Glutamatergic neuron (in vitro differentiated cells): ENCODE measurements at regions not wholly inside any gene's neighbourhood (a gene's known extent, or its start where the extent isn't known, plus 50 kb on each side); places are given as distances from the start of the nearest gene placed in this dataset.

Source experiments
- DNase-seq: peaks from one replicate; pipeline ENCODE4 v3.0.0; 2022
- H3K27ac Mint-ChIP-seq: one replicate; pipeline ENCODE4 v1.8.0; 2020; ENCODE audit warnings: mild to moderate bottlenecking, mixed read lengths, inconsistent platforms; ENCODE audit not compliant: unreplicated experiment
- H3K27me3 Mint-ChIP-seq: one replicate; pipeline ENCODE4 v1.8.0; 2020; ENCODE audit warnings: mild to moderate bottlenecking, moderate library complexity, mixed read lengths, inconsistent platforms; ENCODE audit not compliant: unreplicated experiment
- H3K36me3 Mint-ChIP-seq: one replicate; pipeline ENCODE4 v1.8.0; 2020; ENCODE audit warnings: mild to moderate bottlenecking, mixed read lengths, inconsistent platforms; ENCODE audit not compliant: unreplicated experiment
- H3K4me1 Mint-ChIP-seq: one replicate; pipeline ENCODE4 v1.8.0; 2020; ENCODE audit warnings: mild to moderate bottlenecking, low read depth, mixed read lengths, inconsistent platforms; ENCODE audit not compliant: unreplicated experiment
- H3K4me3 Mint-ChIP-seq: one replicate; pipeline ENCODE4 v1.8.0; 2020; ENCODE audit warnings: mild to moderate bottlenecking, mixed read lengths, inconsistent platforms; ENCODE audit not compliant: unreplicated experiment
- H3K9me3 Mint-ChIP-seq: one replicate; pipeline ENCODE4 v1.8.0; 2020; ENCODE audit warnings: mild to moderate bottlenecking, moderate library complexity, mixed read lengths, inconsistent platforms; ENCODE audit not compliant: unreplicated experiment
- CTCF ChIP-seq: fragments of 200-600 bp; sonication (generic); IDR thresholded peaks from one replicate; pipeline ENCODE4 v1.5.0; 2021; ENCODE audit not compliant: partially characterized antibody, unreplicated experiment

GRCh38 chr4:126592088-126592487 lies 1040.7 kb upstream of the INTU start:
- no peak overlapping the region for H3K4me3 Mint-ChIP-seq
- H3K27ac Mint-ChIP-seq = no peak overlapping the region
- TF ChIP-seq CTCF = peak; percentile 75
- H3K4me1 Mint-ChIP-seq = no peaks in the 10 kb centered on the region
- no peaks in the 10 kb centered on the region for H3K36me3 Mint-ChIP-seq
- H3K9me3 Mint-ChIP-seq = no peaks in the 10 kb centered on the region
- no peak for DNase-seq
- peaks cover 3% of the 10 kb centered on the region for H3K27me3 Mint-ChIP-seq

- Mint-ChIP-seq H3K27me3 (no peaks in the 10 kb centered on the region), H3K36me3 (no peaks in the 10 kb centered on the region), H3K27ac (no peak overlapping the region), H3K4me1 (no peaks in the 10 kb centered on the region), H3K4me3 (no peak overlapping the region), H3K9me3 (no peaks in the 10 kb centered on the region)
- no peak for DNase-seq
- TF ChIP-seq CTCF = no peak
Measured at GRCh38 chr4:126593626-126594025, 1039.1 kb upstream of the INTU start.

GRCh38 chr4:126595643-126596042 lies 1037.1 kb upstream of the INTU start:
- no peaks in the 10 kb centered on the region for H3K36me3 Mint-ChIP-seq
- H3K4me3 Mint-ChIP-seq = no peak overlapping the region
- H3K4me1 Mint-ChIP-seq = no peaks in the 10 kb centered on the region
- no peak for DNase-seq
- H3K9me3 Mint-ChIP-seq = no peaks in the 10 kb centered on the region
- H3K27ac Mint-ChIP-seq = no peak overlapping the region
- no peak for TF ChIP-seq CTCF
- H3K27me3 Mint-ChIP-seq = no peaks in the 10 kb centered on the region

GRCh38 chr4:126599746-126600145 lies 1033.0 kb upstream of the INTU start:
- no peak overlapping the region for H3K4me3 Mint-ChIP-seq
- H3K27ac Mint-ChIP-seq = no peak overlapping the region
- no peaks in the 10 kb centered on the region for H3K9me3 Mint-ChIP-seq
- H3K27me3 Mint-ChIP-seq = peaks cover 2% of the 10 kb centered on the region
- no peaks in the 10 kb centered on the region for H3K36me3 Mint-ChIP-seq
- no peak for TF ChIP-seq CTCF
- no peaks in the 10 kb centered on the region for H3K4me1 Mint-ChIP-seq
- DNase-seq = no peak

- TF ChIP-seq CTCF = no peak
- Mint-ChIP-seq H3K36me3 (no peaks in the 10 kb centered on the region), H3K27ac (no peak overlapping the region), H3K9me3 (no peaks in the 10 kb centered on the region), H3K4me3 (no peak overlapping the region), H3K27me3 (peaks cover 2% of the 10 kb centered on the region), H3K4me1 (no peaks in the 10 kb centered on the region)
- no peak for DNase-seq
Measured at GRCh38 chr4:126603210-126603609, 1029.5 kb upstream of the INTU start.
